ENCODE measurements at regions not wholly inside any gene's neighbourhood (a gene's known extent, or its start where the extent isn't known, plus 50 kb on each side); places are given as distances from the start of the nearest gene placed in this dataset.

DNA sequence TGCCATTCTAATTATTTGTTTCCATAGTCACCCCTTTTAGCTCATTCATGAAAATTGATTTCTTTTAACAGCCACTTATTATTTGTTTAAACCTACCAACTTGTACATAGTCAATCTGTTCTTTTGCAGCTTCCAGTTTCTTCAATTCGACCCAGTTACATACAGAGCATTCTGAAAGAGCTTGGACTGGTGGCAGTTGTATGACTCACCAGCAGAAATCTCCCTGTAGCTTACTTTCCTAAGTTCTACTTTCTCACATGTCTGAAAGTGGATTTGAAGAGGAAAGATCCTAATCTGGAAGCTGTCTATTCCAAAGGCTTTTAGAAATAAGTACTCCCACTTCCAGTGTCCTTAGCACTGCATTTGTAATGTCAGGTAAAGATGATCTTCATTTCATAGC, 447.9 kb downstream of the HTR1B start:
- Histone ChIP-seq H3K36me3 (ENCODE audit: control insufficient read depth, insufficient read depth, low read length) (no peaks in the 10 kb centered on the region), H3K4me3 (replicated peaks; ENCODE audit: low read depth, low read length) (no peak overlapping the region), H3K27me3 (replicated peaks; ENCODE audit: control insufficient read depth, insufficient read depth, low read length) (no peaks in the 10 kb centered on the region)
- no peak for DNase-seq (ENCODE audit: extremely low read depth, insufficient read length)
- no peak for TF ChIP-seq CTCF (IDR thresholded peaks at IDR 0.05; ENCODE audit: insufficient read depth, low read length, poor library complexity, severe bottlenecking)

GRCh38 chr6:77011929-77012545, 451.3 kb downstream of the HTR1B start:
- Histone ChIP-seq H3K36me3 (ENCODE audit: control insufficient read depth, insufficient read depth, low read length) (no peaks in the 10 kb centered on the region), H3K4me3 (replicated peaks; ENCODE audit: low read depth, low read length) (no peak overlapping the region), H3K27me3 (replicated peaks; ENCODE audit: control insufficient read depth, insufficient read depth, low read length) (no peaks in the 10 kb centered on the region)
- DNase-seq (ENCODE audit: extremely low read depth, insufficient read length): no peak
- no peak for TF ChIP-seq CTCF (IDR thresholded peaks at IDR 0.05; ENCODE audit: insufficient read depth, low read length, poor library complexity, severe bottlenecking)

DNA sequence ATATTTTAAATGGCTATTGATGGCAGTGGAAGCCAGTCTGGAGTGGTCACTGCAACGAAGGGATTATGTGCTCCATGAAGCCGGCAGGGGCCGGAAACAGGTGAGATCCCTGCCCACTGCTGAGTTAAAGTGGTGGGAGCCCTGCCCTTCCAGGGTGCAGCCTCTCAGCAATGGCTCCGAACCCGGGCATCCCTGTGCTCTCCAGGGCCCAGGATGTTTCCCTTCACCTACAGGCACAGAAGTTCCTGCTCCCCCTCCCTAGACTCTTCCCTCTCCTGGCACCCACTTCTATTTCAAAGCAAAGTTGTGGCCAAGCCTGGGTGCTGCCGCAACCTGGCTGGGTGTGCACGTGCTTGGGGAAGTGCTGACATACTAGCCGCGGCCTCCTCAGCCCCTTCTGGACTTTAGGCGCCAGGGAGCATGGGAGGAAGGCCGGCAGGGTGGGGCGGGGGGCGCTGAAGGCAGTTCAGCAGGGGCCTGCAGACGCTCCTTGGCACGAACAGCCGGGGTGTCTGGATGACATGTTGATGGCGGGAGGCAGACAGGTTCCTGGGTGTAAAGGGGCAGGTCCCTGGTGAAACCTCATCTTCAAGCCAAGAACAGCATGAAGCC, 452.3 kb downstream of the HTR1B start:
- Histone ChIP-seq H3K27me3 (replicated peaks; ENCODE audit: control insufficient read depth, insufficient read depth, low read length) (no peaks in the 10 kb centered on the region), H3K36me3 (ENCODE audit: control insufficient read depth, insufficient read depth, low read length) (no peaks in the 10 kb centered on the region), H3K4me3 (replicated peaks; ENCODE audit: low read depth, low read length) (no peak overlapping the region)
- no peak for DNase-seq (ENCODE audit: extremely low read depth, insufficient read length)
- TF ChIP-seq CTCF (IDR thresholded peaks at IDR 0.05; ENCODE audit: insufficient read depth, low read length, poor library complexity, severe bottlenecking): no peak

DNA sequence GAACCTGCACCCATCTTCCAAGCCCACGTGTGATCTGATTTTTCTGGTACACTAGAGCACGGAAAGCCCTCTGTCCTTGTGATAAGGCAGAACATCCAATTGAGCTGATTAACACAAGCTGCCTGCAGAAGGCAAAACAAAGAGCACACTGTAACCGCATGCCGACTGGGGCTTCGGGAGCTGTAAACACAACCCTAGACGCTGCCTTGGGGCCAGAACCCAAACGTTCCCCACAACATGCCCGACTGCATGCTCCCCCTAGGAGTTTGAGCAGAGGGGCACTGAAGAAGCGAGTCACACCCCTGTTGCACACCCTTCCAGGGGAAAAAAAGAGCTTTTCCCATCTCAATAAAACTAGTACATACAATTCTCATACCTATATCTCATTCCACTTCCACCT, 470.7 kb downstream of the HTR1B start:
- Histone ChIP-seq H3K36me3 (ENCODE audit: control insufficient read depth, insufficient read depth, low read length) (no peaks in the 10 kb centered on the region), H3K4me3 (replicated peaks; ENCODE audit: low read depth, low read length) (no peak overlapping the region), H3K27me3 (replicated peaks; ENCODE audit: control insufficient read depth, insufficient read depth, low read length) (no peaks in the 10 kb centered on the region)
- TF ChIP-seq CTCF (IDR thresholded peaks at IDR 0.05; ENCODE audit: insufficient read depth, low read length, poor library complexity, severe bottlenecking): no peak
- no peak for DNase-seq (ENCODE audit: extremely low read depth, insufficient read length)

DNA sequence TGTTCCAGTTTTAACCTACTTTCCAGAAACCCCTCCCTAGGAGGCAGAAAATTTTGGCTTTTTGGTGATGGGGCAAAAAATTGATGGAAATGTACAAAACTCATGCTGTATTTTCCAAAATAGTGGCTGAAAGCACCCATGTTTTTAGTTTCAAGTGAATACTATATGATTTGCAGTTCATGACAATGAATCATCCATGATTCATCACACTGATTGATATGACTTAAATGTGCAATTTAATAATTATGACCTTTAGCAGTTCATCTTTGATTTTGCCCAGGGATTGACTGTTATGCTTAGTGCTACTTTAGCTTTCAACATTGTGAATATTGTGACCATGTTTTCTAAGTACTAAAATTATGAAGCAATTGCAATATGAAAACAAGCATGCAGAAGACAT, 478.7 kb downstream of the HTR1B start:
- TF ChIP-seq CTCF (IDR thresholded peaks at IDR 0.05; ENCODE audit: insufficient read depth, low read length, poor library complexity, severe bottlenecking): no peak
- no peak for DNase-seq (ENCODE audit: extremely low read depth, insufficient read length)
- Histone ChIP-seq H3K27me3 (replicated peaks; ENCODE audit: control insufficient read depth, insufficient read depth, low read length) (no peaks in the 10 kb centered on the region), H3K4me3 (replicated peaks; ENCODE audit: low read depth, low read length) (no peak overlapping the region), H3K36me3 (ENCODE audit: control insufficient read depth, insufficient read depth, low read length) (no peaks in the 10 kb centered on the region)
